ENCODE measurements at regions not wholly inside any gene's neighbourhood (a gene's known extent, or its start where the extent isn't known, plus 50 kb on each side); places are given as distances from the start of the nearest gene placed in this dataset.

- no peak for ATAC-seq
- H3K27me3 ChIP-seq, result no peaks in the 10 kb centered on the region
- H3K9me3 ChIP-seq, result peaks cover 0 to 20% (median 9%) of the 10 kb centered on the region in 12 donors
- no peak overlapping the region for H3K27ac ChIP-seq
- TF ChIP-seq CTCF (IDR thresholded peaks at IDR 0.05), result no peak
- TF ChIP-seq POLR2A (IDR thresholded peaks at IDR 0.05), result no peak
- H3K36me3 ChIP-seq, result no peaks in the 10 kb centered on the region
- 93 to 98% (median 97%) methylated on average over 4 of the region's 4 CpGs for whole genome bisulfite sequencing, 4 donors
- H3K4me3 ChIP-seq, result no peak overlapping the region
- intact Hi-C loops (cut with DNase I), result no loop called here
- H3K4me1 ChIP-seq, result peaks cover 0 to 6% (median 0%) of the 10 kb centered on the region in 12 donors
- no peak for DNase-seq
Observed at GRCh38 chr6:23494367-23494766, 631.6 kb upstream of the NRSN1 start.

GRCh38 chr6:23498013-23498412 lies 628.0 kb upstream of the NRSN1 start:
- H3K9me3 ChIP-seq, result peaks cover 0 to 12% (median 0%) of the 10 kb centered on the region in 12 donors
- no peak overlapping the region for H3K4me3 ChIP-seq
- peak in 2 of 4 donors; percentile 49 to 59 for ATAC-seq
- no peaks in the 10 kb centered on the region for H3K36me3 ChIP-seq
- intact Hi-C loops (cut with DNase I), result no loop called here
- TF ChIP-seq CTCF (IDR thresholded peaks at IDR 0.05) (no peak), POLR2A (IDR thresholded peaks at IDR 0.05) (no peak)
- no peaks in the 10 kb centered on the region for H3K27me3 ChIP-seq
- WGBS, 4 donors, result 18 to 41% (median 30%) methylated on average over 4 of the region's 4 CpGs
- peaks cover 0 to 6% (median 0%) of the 10 kb centered on the region in 12 donors for H3K4me1 ChIP-seq
- H3K27ac ChIP-seq, result no peak overlapping the region
- no peak for DNase-seq

- DNase-seq (no peak), ATAC-seq (no peak)
- Histone ChIP-seq H3K4me3 (no peak overlapping the region), H3K27ac (no peak overlapping the region), H3K36me3 (no peaks in the 10 kb centered on the region), H3K27me3 (no peaks in the 10 kb centered on the region), H3K4me1 (peaks cover 0 to 6% (median 0%) of the 10 kb centered on the region in 12 donors), H3K9me3 (peaks cover 0 to 13% (median 0%) of the 10 kb centered on the region in 12 donors)
- TF ChIP-seq CTCF (IDR thresholded peaks at IDR 0.05) (no peak), POLR2A (IDR thresholded peaks at IDR 0.05) (no peak)
- WGBS, 4 donors, result 93 to 98% (median 95%) methylated on average over 1 of the region's 1 CpG
- intact Hi-C loops (cut with DNase I), result no loop called here
Observed at GRCh38 chr6:23499549-23499948, 626.5 kb upstream of the NRSN1 start.

- H3K27ac ChIP-seq, result no peak overlapping the region
- intact Hi-C loops (cut with DNase I), result no loop called here
- peaks cover 0 to 13% (median 0%) of the 10 kb centered on the region in 12 donors for H3K9me3 ChIP-seq
- DNase-seq (no peak), ATAC-seq (no peak)
- no peak for TF ChIP-seq POLR2A (IDR thresholded peaks at IDR 0.05)
- TF ChIP-seq CTCF (IDR thresholded peaks at IDR 0.05), result no peak
- WGBS, 4 donors, result 27 to 39% (median 34%) methylated on average over 1 of the region's 1 CpG
- H3K4me1 ChIP-seq, result peaks cover 0 to under 1% (median 0%) of the 10 kb centered on the region in 12 donors
- no peaks in the 10 kb centered on the region for H3K36me3 ChIP-seq
- H3K4me3 ChIP-seq, result no peak overlapping the region
- H3K27me3 ChIP-seq, result no peaks in the 10 kb centered on the region
Observed at GRCh38 chr6:23503173-23503572, 622.8 kb upstream of the NRSN1 start.
